Fibroblast of pulmonary artery (primary cell): ENCODE measurements at regions not wholly inside any gene's neighbourhood (a gene's known extent, or its start where the extent isn't known, plus 50 kb on each side); places are given as distances from the start of the nearest gene placed in this dataset.

Experiments
- DNase-seq: peaks from one replicate; pipeline ENCODE4 v3.0.0-alpha.2; 2010; ENCODE audit warnings: low read depth
- H3K4me3 ChIP-seq: replicated peaks from 2 replicates; pipeline ENCODE4 v1.5.1; 2011; ENCODE audit warnings: low read depth, mild to moderate bottlenecking, control low read depth, low read length, moderate library complexity
- CTCF ChIP-seq: IDR thresholded peaks from 2 replicates; pipeline ENCODE4 v1.5.1; 2011; ENCODE audit warnings: mild to moderate bottlenecking, control low read depth, low read length, inconsistent platforms; ENCODE audit errors: missing control alignments

GRCh38 chr14:44041700-44042099 is 465.4 kb downstream of the FSCB start:
- no peak overlapping the region for H3K4me3 ChIP-seq
- DNase-seq: no peak
- TF ChIP-seq CTCF: no peak

DNA sequence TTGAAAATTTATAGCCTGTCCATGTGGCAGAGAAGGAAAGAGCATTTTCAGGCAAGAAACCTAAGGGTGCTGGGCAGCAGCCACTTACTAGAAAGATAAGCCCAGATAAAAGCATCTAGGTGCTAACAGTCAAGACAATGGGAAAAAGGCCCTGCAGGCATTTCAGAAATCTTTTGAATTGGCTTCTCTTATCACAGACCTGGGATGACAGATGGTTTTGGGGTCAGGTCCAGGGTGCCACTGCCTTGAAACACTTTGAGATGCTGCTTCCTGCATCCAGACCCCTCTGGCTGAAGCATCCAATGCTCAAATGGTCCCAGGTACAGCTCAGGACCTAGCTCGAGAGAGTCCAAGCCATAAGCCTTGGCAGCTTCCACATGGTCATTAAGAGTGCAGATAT is 466.5 kb downstream of the FSCB start:
- no peak for DNase-seq
- H3K4me3 ChIP-seq: no peak overlapping the region
- TF ChIP-seq CTCF: no peak

- DNase-seq: no peak
- no peak for TF ChIP-seq CTCF
- H3K4me3 ChIP-seq: no peak overlapping the region
Measured at GRCh38 chr14:44036248-44036647, 470.8 kb downstream of the FSCB start.

DNA sequence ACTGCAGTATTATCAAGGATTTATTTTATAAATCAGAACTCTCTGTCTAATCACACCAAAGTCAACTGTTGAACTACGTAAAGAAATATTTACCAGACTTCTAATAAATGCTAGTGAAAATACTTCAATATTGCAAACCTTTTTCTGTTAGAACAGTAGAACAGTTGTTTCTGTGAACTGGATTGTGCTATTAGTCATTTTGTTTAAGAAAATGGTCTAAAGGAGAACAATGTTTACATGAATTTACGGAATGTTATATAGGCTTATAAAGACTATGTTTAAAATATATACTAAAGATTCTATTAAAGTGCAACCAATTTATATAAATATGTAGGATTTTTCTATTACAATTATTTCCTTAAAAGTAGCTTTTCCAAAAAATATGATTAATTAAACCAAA is 471.4 kb downstream of the FSCB start:
- no peak overlapping the region for H3K4me3 ChIP-seq
- no peak for DNase-seq
- no peak for TF ChIP-seq CTCF

- no peak overlapping the region for H3K4me3 ChIP-seq
- no peak for DNase-seq
- TF ChIP-seq CTCF: no peak
Measured at GRCh38 chr14:44030831-44031383, 476.2 kb downstream of the FSCB start.

DNA sequence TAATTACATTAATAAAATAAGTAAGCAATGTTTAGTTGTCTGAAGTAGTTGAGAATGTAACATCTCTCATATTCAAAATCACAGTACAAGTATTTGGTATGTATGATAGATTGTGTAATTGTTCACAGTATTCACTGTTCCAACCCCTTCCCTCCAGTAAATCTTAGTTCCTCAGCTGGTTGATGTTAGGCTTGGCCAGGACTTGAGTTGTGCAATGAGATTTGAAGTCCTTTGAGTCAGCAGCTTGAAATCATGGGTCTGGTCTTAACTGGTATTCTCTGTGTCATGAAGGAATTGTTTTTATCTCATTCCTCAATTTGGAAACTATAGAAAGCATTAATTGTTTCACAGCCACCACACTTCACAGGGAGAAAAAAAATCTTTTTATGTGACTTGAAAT is 477.1 kb downstream of the FSCB start:
- TF ChIP-seq CTCF: no peak
- no peak overlapping the region for H3K4me3 ChIP-seq
- DNase-seq: peak; percentile 67

GRCh38 chr14:44027397-44027796 is 479.7 kb downstream of the FSCB start:
- no peak for DNase-seq
- no peak for TF ChIP-seq CTCF
- no peak overlapping the region for H3K4me3 ChIP-seq
